ENCODE measurements at regions not wholly inside any gene's neighbourhood (a gene's known extent, or its start where the extent isn't known, plus 50 kb on each side); places are given as distances from the start of the nearest gene placed in this dataset.

DNA sequence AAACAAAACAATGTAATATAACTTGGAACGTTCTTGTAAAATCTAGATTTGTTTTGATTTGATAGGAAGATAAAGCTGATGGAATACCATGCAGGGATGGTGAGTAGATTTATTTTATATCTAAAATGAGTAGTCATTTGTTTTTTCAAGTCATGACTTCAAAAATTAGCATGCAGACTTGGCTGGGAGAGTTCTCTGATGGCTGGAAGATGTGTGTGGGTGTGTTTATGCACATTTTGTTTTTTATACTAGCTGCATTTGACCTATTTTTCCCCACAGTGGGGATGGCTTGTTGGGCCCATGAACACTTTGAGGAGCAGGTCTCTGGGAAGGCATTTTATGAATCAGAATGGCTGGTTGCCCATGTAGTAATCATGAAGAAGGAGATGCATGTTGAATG lies 109.2 kb downstream of the MTRR start:
- TF ChIP-seq USF2 (IDR thresholded peaks at IDR 0.05; ENCODE audit: low read length) (no peak), JUND (IDR thresholded peaks at IDR 0.05; ENCODE audit: low read length) (no peak), EGR1 (IDR thresholded peaks at IDR 0.05; ENCODE audit: borderline replicate concordance, low read depth, low read length) (no peak), GABPA (IDR thresholded peaks at IDR 0.05; ENCODE audit: borderline replicate concordance, insufficient read depth, low read length) (no peak), CBX8 (IDR thresholded peaks at IDR 0.05; ENCODE audit: borderline replicate concordance, low read depth, low read length) (no peak), EZH2 (IDR thresholded peaks at IDR 0.05; ENCODE audit: low read depth, low read length, severe bottlenecking) (no peak), YY1 (IDR thresholded peaks at IDR 0.05; ENCODE audit: low read depth, low read length) (no peak), CEBPB (IDR thresholded peaks at IDR 0.05; ENCODE audit: low read depth, low read length) (no peak)
- TF ChIP-seq, protein P1, sequence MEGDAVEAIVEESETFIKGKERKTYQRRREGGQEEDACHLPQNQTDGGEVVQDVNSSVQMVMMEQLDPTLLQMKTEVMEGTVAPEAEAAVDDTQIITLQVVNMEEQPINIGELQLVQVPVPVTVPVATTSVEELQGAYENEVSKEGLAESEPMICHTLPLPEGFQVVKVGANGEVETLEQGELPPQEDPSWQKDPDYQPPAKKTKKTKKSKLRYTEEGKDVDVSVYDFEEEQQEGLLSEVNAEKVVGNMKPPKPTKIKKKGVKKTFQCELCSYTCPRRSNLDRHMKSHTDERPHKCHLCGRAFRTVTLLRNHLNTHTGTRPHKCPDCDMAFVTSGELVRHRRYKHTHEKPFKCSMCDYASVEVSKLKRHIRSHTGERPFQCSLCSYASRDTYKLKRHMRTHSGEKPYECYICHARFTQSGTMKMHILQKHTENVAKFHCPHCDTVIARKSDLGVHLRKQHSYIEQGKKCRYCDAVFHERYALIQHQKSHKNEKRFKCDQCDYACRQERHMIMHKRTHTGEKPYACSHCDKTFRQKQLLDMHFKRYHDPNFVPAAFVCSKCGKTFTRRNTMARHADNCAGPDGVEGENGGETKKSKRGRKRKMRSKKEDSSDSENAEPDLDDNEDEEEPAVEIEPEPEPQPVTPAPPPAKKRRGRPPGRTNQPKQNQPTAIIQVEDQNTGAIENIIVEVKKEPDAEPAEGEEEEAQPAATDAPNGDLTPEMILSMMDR (IDR thresholded peaks at IDR 0.05; ENCODE audit: control extremely low read depth in 1 of 3, insufficient read depth in 1 of 3, low read depth in 1 of 3, low read length in 3 of 3) = no peak

Measured in H1 (cell line).